HG03460 (cell line): ENCODE measurements at regions not wholly inside any gene's neighbourhood (a gene's known extent, or its start where the extent isn't known, plus 50 kb on each side); places are given as distances from the start of the nearest gene placed in this dataset.

Experiments used
- ATAC-seq: cut with Tn5 transposase; IDR thresholded peaks from one replicate; pipeline ENCODE4 v1.9.1; 2021; ENCODE audit not compliant: unreplicated experiment

DNA sequence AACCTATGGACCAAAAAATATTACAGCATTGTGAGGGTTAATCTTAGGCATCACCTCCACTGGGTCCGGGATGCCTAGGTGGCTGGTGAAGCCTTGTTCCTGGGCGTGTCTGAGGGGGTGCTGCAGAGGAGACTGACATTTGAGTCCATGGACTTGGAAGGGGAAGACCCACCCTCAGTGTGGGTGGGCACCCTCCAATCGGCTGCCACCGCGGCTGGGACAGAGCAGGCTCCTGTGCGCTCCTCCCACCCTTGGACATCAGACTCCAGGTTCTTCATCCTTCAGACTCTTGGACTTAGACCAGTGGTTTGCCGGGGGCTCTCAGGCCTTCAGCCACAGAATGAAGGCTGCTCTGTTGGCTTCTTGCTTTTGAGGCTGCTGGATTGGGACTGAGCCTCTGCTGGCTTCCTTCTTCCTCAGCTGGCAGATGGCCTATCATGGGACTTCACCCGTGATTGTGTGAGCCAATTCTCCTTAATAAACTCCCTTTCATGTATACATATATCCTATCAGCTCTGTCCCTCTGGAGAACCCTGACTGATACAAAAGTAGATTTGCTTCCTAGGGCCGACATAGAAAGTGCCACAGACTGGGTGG, 113.1 kb downstream of the TTLL2 start:
- ATAC-seq: no peak

- no peak for ATAC-seq
Measured at GRCh38 chr6:167441715-167442206, 116.9 kb downstream of the TTLL2 start.

DNA sequence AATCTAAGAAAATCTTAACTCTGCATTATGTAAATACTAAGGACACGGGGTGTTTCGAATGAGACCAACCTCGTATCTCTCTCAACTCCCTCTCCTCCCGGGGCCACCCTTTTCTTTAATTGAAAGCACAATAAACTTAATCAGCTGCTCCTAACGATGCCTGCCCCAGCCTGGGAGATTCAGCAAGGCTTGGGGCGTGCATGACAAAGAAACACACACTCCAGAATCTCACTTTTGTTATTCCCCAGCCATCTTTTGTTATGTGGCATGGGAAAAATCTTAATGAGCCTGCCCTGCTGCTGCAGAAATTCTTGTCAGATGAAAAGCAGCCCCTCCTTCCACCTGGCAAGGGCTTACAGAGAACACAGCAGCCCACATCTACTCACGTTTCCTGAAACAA, 117.4 kb downstream of the TTLL2 start:
- no peak for ATAC-seq

DNA sequence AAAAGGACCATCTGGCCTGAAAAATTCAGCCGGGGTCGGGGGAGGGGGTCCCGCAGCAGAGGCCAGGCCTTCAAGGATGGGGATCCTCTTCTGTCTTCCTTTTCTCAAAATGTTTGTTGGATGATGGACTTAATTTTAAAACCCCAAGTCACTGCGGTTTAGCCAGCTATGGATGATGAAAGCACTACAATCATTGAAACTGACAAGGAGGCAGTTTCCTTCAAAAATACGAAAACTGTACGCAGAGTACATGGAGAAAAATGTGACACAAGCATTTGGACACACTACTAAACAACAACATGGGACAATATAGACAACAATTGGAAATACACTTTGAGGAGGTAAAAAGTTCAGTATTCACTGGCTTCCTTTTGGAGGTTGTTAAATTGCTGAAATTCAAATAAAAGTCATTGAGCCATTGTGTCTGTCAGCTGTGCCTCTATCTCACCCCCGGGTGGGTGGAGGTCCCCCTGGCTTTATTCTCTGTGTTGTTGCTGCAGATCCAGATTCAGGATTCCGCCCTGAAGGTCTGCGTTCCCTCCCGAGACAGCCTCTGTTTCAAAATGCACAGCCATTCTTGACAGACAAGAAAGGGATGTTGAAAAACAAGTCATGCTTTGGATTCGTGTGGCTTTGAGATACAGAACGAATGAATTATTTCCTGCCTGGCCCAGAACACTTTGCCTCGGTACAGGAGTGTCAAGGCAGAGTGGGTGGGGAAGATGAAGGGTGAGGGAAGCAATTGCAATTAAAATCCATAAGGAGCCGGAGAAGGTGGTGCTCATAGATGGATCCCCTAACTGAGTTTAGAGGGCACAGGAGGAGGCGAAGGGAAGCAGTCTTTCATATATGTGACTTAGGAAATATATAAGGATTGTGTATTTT, 118.2 kb downstream of the TTLL2 start:
- ATAC-seq: no peak

DNA sequence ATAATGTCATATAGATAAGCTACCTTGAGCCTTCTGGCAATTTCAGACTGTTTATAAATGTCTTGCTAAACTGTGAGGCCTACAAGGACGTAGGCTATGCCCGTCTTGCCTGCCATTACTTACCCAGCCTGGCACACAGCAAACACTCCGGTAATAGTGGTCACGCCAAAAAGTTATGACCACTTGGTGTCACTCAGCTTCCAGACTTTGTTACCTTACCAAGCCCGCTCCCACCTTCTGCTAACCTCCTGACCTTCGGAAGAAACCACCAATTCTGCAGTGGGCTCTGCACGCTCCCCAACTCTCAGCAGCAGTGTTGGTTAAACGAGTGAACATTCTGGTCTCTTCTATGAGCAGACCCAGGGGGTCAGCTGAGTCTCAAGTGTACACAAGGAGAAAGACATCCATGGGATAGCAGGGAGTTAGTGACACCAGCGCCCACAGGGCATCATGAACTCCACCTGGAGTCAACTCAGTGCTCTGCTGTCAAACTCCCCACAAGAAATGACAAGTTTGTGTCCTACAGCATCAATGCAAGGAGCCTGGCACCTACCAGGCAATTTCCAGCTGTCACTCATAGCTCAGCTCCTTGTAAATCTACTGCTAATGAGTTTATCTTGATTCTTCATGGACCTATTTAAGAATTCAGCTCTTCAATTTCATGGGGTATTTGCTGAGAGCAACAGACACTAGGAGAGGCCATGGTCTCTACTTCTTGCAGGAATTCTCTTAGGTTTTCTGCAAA, 119.9 kb downstream of the TTLL2 start:
- ATAC-seq: no peak

DNA sequence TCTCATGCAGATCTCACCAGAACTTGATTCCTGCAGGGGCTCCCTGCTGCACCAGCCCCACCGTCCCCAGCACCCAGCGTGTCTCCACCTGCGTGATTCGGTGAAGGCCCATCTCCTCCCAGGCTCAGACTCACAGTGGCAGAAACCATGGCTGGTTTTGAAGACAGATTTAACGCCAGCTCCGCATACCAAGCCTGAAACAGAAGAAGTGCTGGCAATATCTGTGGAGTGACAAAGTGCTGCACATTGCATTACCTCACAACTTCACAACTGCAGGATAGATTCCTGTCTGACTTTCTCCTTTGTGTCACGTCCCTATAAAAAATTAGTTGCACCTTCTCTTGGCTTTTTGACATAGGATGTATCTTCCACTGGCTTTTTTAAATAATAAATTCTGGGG, 120.7 kb downstream of the TTLL2 start:
- ATAC-seq: no peak

DNA sequence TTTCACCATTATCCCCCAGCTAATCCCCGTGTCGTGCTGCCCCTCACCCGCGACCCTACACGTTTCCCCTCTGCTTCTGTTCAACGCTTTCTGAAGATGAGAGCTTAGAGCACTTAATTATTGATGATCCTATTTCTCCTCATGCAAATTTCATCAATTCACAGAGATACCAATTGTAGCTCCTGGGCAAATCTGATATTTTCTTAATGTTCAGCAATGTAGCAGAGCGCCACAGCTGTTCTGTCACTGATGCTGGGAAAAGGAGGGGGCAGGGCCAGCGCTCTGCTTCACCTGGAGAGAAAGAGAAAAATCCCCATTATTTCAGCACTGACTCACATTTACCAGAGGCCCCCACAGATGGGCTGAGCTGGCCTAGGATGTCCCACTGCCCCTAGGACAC, 121.2 kb downstream of the TTLL2 start:
- ATAC-seq: no peak

DNA sequence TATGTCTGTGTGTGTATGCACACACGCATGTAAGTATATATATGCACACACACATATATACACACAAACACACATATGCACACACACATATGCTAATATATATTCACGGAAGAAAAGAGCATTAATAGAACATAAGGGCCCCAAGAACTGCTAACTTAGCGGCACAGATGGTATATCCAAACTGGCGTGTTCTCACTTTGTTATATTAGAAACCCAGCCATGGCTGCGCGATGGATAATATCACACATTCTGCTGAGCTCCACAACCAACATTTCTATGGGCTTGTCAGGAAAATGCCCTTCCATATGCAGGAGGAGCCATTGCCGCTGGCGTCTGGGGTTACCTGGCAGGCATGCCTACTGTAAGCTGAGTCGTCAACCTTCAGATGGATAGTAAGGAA, 122.1 kb downstream of the TTLL2 start:
- no peak for ATAC-seq

DNA sequence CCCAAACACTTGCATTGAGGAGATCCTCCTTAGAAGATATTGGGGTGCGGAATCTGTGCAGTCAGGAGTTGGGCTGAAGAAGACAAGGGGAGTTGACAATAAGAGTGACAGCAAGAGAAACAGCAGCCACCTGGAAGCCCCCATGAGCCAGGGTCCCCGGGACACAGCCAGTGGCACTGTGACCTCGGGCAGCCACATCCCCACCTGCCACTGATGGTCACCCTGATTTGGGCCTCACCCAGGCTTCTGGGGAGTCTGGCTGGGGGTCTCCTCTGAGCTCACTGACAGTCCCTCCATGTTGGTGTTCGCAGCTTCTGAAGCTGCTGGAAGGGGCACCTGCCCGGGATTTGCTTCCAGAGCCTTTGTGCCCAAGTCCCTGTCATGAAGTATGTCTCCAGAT, 123.5 kb downstream of the TTLL2 start:
- ATAC-seq: no peak

DNA sequence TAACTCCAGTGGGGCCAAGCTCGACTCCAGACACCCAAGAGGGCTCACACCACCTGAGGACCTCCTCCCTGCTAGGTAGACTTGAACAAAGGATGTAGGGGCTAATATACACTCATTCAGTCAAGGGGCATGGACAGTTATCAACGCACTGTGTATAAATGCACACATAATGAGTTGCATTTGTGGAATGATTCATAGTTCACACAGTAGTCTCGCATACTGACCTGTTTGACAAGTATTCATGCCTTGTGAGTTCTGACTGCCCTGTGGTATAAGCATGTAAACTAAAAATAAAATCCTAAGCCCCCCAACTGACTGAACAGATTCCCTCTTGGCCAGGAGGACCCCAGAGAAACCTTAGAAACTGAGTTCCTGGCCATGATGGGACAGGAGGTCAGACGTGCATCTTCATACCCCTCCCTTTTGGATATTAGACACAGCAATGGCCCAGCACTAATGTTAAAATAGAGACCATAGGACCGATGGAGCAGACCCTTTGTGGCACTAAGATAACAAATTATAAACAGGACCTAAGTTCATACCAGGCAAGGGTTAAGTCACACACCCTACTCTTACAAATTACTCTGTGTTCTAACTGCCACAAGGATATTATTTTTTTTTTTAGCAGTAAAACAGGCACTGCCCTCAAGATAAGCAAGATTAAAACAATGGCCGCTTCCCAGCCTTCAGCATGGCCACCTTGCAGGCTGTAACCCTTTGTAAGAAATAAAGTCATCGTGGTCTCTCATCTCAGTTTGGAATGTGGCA, 124.4 kb downstream of the TTLL2 start:
- no peak for ATAC-seq

- ATAC-seq: no peak
Measured at GRCh38 chr6:167450626-167451025, 125.7 kb downstream of the TTLL2 start.

GRCh38 chr6:167452338-167453081, 127.6 kb downstream of the TTLL2 start:
- ATAC-seq: no peak

GRCh38 chr6:167453082-167453446, 128.2 kb downstream of the TTLL2 start:
- ATAC-seq: no peak

DNA sequence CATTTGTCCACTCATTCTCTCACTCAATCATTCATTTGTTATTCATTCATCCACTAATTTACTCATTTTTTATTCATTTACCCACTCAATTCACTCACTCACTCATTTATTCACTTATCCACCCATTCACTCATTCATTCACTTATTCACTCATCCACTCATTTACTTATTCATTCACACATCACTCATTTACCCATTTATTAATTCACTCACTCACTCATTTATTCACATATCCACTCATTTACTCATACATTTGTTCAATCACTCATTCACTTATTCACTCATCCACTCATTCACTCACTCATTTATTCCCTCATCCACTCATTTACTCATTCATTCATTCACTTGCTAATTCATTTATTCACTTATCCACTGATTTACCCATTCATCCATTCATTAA, 129.1 kb downstream of the TTLL2 start:
- ATAC-seq: no peak

DNA sequence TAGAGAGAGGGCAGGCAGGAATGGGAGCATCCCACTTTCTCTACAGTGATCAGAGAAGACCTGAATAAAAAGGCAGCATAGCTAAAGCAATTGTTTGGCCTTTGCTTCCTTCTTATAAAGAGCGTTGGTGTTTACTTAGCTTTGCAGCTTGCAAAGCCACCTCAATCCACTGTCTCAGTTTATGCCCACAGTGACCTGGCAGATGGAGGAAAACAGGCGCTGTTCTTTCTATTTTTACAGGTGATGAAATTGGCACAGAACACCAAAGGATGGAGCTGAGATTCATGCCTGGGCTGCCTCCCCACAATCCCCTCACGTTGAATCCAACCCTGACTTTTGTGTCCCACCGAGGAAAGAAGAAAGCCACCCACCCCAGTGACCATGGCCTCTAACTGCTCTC, 130.5 kb downstream of the TTLL2 start:
- no peak for ATAC-seq

DNA sequence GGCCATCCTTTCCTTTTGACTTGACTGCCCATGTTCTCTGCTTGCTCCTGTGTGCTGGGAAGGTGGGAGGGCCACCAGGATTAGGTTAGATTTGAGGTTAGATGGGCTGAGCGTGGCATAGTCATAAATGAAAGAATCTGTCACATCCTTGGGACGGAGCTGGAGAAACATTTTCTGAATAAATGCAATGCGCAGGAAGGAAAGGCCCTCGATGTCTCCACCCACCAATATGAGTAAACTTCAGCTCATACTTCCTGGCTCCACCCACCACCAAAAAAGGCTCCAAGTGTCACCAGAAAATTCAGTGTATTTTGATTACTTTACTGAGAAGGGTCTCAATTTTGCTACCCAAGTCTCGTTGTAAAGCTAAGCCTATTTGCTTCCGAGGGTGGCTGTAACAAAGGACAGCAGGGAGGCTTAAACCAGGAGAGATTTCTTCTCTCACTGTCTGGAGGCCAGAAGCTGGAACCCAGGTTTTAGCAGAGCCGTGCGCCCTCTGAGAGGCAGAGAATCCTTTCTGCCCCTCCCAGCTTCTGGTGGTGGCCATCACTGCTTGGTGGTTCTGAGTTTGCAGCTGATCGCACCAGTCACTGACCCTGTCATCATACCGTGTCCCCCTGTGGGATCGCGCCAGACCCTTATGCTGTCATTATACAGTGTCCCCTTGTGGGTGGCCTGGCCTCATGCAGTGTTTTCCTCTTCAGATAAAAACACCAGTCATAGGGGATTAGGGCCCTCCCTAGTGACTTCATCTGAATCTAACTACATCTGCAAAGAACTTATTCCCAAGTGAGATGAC, 137.8 kb downstream of the TTLL2 start:
- ATAC-seq: no peak

GRCh38 chr6:167464177-167464576, 139.3 kb downstream of the TTLL2 start:
- ATAC-seq: no peak

DNA sequence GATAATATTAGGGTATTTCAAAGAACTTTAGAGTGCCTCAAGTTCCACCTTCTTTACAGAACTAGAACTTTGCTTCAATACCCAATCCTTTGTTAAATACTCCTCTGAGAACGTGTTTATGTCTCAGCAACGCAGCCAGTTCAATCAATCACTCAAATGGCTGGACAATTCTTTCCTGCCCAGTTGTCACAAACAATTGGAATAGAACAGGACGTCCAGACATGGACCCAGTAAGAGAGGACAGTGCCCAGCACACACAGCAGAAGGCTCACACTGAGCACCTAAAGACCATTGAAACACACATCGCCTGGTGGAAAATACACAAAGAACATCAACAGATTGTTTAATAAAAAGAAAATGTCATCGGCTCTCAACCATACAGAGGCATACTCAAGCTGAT, 140.6 kb downstream of the TTLL2 start:
- no peak for ATAC-seq

GRCh38 chr6:167467282-167467681, 142.4 kb downstream of the TTLL2 start:
- no peak for ATAC-seq
